ENCODE measurements at regions not wholly inside any gene's neighbourhood (a gene's known extent, or its start where the extent isn't known, plus 50 kb on each side); places are given as distances from the start of the nearest gene placed in this dataset.

DNA sequence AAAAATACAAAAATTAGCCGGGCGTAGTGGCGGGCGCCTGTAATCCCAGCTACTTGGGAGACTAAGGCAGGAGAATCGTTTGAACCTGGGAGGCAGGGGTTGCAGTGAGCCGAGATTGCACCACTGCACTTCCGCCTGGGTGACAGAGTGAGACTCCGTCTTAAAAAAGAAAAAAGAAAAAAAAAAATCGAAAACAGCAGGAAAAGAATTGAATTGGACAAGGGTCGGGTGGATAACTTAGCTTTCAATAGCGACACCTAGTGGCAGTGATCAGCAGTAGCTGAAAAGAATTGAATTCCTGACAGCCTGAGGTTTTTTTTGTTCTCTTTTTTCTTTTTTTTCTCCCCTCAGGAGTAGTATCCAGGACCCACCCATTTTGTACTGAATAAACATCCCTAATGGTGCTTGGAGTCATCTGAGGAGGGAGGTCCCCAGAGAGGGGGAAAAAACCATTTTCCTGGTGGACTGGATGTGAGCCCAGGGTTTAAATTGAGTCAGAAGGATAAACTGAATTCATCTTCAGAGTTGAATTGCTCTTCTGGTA lies 55.1 kb downstream of the CYCS start:
- CTCF ChIA-PET = interaction anchor here (0.6 to 8.3 kb wide), 44 partner anchors 9 to 1518 kb away, joined by 3 to 117 read pairs (median 4); partner anchors contain the start of gene OSBPL3
- Mint-ChIP-seq H3K27me3 (no peaks in the 10 kb centered on the region), H3K27ac (no peak overlapping the region), H3K4me1 (ENCODE audit: low read depth) (peaks cover 26% of the 10 kb centered on the region), H3K9me3 (no peaks in the 10 kb centered on the region), H3K36me3 (no peaks in the 10 kb centered on the region), H3K4me3 (no peak overlapping the region)
- intact Hi-C loops (cut with micrococcal nuclease) = loop anchor here (1.0 to 5.0 kb wide), 7 partner anchors 41 to 258 kb away; no protein-coding TSS in a partner anchor
- peak; percentile 45 for DNase-seq
- POLR2A ChIA-PET = interaction anchor here (0.6 kb wide), 1 partner anchor 169 kb away, joined by 3 read pairs; no protein-coding TSS in a partner anchor

DNA sequence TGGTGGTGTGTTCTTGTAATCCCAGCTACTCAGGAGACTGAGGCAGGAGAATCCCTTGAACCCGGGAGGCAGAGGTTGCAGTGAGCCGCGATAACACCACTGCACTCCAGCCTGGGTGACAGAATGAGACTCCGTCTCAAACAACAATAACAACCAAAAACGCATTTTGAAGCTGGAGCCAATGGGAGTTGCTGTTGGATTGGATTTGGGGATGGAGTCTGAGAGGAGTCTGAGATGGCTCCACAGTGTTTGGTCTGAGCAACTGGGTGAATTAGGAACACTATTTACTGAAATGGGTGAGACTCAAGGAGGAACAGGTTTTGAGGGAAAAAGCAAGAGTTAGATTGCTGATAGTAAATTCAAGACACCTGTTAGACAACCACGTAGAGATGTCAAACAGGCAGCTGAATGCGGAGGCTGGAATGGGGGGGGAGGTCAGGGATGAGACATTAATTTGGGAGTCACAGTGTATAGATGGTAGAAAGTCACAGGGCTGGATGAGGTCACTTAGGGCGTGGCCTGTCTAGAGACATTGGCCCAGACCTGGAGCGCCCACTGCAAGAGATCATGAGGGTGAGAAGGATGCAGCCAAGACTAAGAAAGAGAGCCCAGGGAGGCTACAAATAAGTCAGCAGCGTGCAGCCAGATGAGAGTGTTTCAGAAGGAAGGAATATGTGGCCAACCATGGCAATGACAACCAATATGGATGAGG lies 56.4 kb downstream of the CYCS start:
- ChIA-PET POLR2A (no interaction called here), CTCF (interaction anchor here (0.6 to 3.6 kb wide), 7 partner anchors 24 to 256 kb away, joined by 3 to 33 read pairs (median 3); partner anchors contain the start of gene OSBPL3)
- Mint-ChIP-seq H3K9me3 (no peaks in the 10 kb centered on the region), H3K27ac (no peak overlapping the region), H3K27me3 (no peaks in the 10 kb centered on the region), H3K4me3 (no peak overlapping the region), H3K4me1 (ENCODE audit: low read depth) (peaks cover 24% of the 10 kb centered on the region), H3K36me3 (no peaks in the 10 kb centered on the region)
- no peak for DNase-seq
- intact Hi-C loops (cut with micrococcal nuclease) = loop anchor here (5.0 kb wide), 1 partner anchor 101 kb away; no protein-coding TSS in a partner anchor

DNA sequence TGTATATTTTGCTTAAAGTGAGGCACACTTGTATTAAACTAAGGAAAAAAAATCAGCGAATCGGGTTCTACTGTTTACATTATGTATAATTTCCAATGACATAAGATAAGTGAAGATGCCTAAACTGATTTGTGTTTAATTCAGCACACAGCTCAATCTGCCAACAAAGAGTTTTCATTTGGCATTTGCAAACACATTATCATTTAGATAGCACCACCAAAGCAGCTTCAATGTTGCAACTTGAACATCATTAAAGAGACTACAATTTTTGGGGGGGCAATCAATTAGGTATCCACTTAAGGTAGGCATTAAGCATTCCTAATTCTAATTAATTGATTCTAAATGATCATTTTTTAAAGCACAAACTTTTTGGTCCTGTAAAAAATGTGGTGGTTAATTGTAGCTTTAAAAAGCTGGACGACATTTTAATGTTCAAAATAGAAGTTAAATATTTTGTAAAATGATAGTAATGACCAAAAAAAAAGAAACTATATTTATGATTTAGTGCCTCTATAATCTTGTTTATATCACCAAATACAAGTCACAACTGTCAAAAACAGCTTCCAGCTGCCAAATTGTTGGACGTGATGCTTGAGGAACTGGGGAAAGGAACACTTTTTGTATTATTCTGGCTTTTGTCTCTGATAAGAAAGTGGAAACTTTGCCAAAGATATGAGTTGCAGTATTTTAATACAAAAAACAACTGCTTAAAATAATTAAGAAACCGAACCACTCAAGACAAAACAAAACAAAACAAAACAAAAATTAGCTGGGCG lies 57.1 kb downstream of the CYCS start:
- Mint-ChIP-seq H3K4me1 (ENCODE audit: low read depth) (peaks cover 20% of the 10 kb centered on the region), H3K36me3 (no peaks in the 10 kb centered on the region), H3K27ac (no peak overlapping the region), H3K4me3 (no peak overlapping the region), H3K9me3 (no peaks in the 10 kb centered on the region), H3K27me3 (no peaks in the 10 kb centered on the region)
- CTCF ChIA-PET = interaction anchor here (0.6 to 3.6 kb wide), 9 partner anchors 17 to 1388 kb away, joined by 3 to 33 read pairs (median 3); partner anchors contain the start of gene OSBPL3
- POLR2A ChIA-PET = no interaction called here
- no peak for DNase-seq
- intact Hi-C loops (cut with micrococcal nuclease) = loop anchor here (5.0 kb wide), 1 partner anchor 101 kb away; no protein-coding TSS in a partner anchor

DNA sequence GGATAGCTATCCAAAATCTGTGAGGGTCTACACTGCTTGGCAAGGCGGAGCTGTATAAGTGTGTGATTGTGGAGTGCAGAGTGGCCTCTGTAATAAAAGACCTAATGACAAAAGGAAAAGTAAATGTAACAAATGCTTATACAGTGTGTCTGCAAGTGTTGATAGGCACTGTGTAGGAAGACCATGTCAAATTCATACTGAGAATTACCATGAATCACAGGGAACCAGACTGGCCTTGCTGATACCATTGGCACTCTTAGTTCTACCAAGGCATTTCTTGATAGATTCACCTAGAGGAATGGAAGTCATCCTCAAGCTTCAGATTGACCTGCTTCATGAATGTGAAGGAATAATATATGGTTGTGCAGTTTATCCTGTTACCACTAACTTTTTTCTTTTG lies 58.8 kb downstream of the CYCS start:
- H3K4me3 Mint-ChIP-seq = no peak overlapping the region

DNA sequence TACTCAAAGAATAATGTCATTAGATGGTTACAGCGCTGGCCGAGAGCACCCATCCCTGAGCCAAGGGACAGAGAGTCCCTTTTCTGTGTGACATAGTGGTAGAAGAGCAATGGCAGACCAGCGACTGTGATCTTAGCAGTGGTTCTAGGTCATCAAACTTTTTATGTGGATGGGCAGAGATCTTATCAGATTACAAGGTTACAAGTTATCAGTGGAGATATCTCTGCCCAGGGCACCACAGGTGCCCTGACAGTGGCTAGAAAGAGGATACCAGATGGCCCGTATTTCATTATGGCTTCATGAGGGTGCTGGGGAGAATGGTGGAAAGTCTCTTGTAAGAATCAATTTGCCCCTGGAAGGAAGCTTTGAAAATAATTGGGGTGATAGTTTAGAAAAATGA lies 62.7 kb downstream of the CYCS start:
- Mint-ChIP-seq H3K27me3 (no peaks in the 10 kb centered on the region), H3K9me3 (no peaks in the 10 kb centered on the region), H3K27ac (no peak overlapping the region), H3K4me3 (no peak overlapping the region), H3K36me3 (no peaks in the 10 kb centered on the region), H3K4me1 (ENCODE audit: low read depth) (peaks cover 3% of the 10 kb centered on the region)
- DNase-seq = no peak
- ChIA-PET CTCF (interaction anchor here (2.0 kb wide), 1 partner anchor 250 kb away, joined by 8 read pairs; no protein-coding TSS in a partner anchor), POLR2A (no interaction called here)
- intact Hi-C loops (cut with micrococcal nuclease) = no loop called here

More for the DNA sequence above, 58.8 kb downstream of the CYCS start:
- intact Hi-C loops (cut with micrococcal nuclease) = loop anchor here (1.0 to 5.0 kb wide), 2 partner anchors 99 to 245 kb away; no protein-coding TSS in a partner anchor
- no peak for DNase-seq
- H3K36me3 Mint-ChIP-seq = no peaks in the 10 kb centered on the region
- H3K27me3 Mint-ChIP-seq = no peaks in the 10 kb centered on the region
- H3K9me3 Mint-ChIP-seq = no peaks in the 10 kb centered on the region
- peaks cover 20% of the 10 kb centered on the region for H3K4me1 Mint-ChIP-seq (ENCODE audit: low read depth)
- ChIA-PET CTCF (interaction anchor here (1.3 to 3.6 kb wide), 4 partner anchors 26 to 254 kb away, joined by 3 to 33 read pairs (median 17); no protein-coding TSS in a partner anchor), POLR2A (no interaction called here)
- no peak overlapping the region for H3K27ac Mint-ChIP-seq

DNA sequence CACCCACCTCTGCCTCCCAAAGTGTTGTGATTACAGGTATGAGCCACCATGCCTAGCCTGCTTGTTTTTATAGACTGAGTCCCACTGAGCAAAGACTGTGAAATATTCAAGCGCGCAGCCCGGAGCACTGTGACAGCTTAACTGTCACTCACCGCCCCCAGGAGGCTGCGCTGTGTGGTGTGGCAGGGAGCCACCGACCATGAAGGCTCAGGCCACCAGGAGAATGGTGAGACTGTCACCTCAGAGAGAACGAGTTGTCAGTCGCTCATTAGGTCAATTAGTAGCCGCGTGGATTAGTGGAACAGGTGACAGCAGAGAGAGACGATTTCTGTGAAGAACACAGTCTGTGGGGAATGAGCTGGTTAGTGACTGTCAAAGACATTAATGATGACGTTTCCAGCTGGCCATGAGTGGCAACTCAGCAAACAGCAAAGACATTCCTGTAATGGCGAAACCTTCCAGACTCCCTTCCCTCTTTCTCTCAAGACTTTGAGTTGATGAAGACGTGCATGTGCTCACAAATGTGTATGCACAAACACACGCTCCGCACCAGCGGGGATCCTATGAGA lies 64.5 kb downstream of the CYCS start:
- POLR2A ChIA-PET = no interaction called here
- intact Hi-C loops (cut with micrococcal nuclease) = no loop called here
- CTCF ChIA-PET = no interaction called here
- H3K27ac Mint-ChIP-seq = no peak overlapping the region
- H3K4me3 Mint-ChIP-seq = no peak overlapping the region
- H3K4me1 Mint-ChIP-seq (ENCODE audit: low read depth) = no peaks in the 10 kb centered on the region
- H3K36me3 Mint-ChIP-seq = no peaks in the 10 kb centered on the region
- no peak for DNase-seq
- no peaks in the 10 kb centered on the region for H3K27me3 Mint-ChIP-seq
- H3K9me3 Mint-ChIP-seq = no peaks in the 10 kb centered on the region

DNA sequence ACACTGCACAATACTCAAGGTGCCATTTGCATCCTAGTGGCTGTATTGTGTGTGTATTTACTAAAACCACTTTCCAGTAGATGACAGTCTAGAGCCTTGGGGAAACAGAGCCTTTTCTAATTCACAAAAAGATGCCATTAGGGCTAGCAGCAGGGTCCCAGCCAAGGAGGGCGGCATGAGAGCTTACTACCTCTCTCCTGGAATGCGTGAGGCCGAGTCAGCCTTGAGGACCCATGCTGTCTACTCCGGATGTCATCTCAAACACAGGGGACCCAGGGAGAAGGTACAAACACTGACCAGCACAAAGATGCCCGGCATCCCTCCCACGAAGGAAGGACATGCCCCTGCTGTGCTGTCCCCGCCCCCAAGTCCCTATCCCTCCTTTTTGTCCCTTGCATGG lies 65.5 kb downstream of the CYCS start:
- ChIA-PET POLR2A (no interaction called here), CTCF (no interaction called here)
- Mint-ChIP-seq H3K27ac (no peak overlapping the region), H3K9me3 (no peaks in the 10 kb centered on the region), H3K27me3 (no peaks in the 10 kb centered on the region), H3K36me3 (no peaks in the 10 kb centered on the region), H3K4me3 (no peak overlapping the region), H3K4me1 (ENCODE audit: low read depth) (no peaks in the 10 kb centered on the region)
- intact Hi-C loops (cut with micrococcal nuclease) = loop anchor here (5.0 kb wide), 1 partner anchor 67 kb away; no protein-coding TSS in a partner anchor
- no peak for DNase-seq

DNA sequence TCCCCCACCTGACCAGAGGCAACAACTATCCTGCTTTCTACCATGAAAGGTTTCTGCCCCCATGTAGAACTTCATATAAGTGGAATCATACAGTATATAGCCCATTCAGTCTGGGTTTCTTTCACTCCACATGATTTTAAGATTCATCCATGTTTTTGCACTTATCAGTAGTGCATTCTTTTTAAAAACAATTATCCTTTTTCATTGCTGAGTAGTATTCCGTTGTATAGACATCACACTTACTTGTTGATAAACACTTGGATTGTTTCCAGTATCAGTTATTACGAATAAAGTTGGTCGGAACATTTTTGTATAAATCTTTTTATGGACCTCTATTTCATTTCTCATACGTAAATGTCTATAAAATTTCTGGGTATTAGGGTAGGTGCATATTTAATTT lies 68.7 kb downstream of the CYCS start:
- no peak overlapping the region for H3K4me3 Mint-ChIP-seq

DNA sequence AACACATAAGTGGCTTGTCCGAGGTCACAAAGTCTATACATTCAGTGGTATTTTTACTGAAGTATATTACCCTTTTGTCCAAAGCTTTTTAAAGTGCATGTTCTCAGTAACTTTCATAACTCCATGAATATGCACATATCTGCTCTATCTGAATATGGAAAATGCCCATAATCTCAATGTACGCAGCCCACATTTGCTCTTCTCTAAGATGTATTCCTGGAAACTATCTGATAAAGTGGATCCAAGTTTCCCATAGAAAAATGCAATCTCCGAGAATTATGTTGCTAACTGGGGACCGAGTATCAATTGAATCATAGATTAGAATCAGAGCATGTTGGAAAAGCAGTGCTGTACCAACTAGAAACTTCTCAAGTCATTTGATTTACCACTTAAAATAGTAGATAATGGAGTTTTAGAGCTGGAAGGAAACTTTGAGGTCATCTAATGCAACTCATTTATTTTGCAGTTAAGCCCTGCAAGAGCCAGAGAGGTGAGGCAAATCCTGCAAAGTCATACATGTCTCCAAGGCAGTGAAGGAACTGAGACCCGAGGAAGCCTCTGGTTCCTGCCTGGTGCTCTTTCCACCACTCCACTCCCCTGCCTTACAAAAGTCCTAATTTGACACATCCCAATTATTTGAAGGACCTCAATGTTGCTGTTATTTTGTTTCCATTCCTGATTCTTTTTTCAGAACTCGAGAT lies 69.4 kb downstream of the CYCS start:
- ChIA-PET POLR2A (no interaction called here), CTCF (no interaction called here)
- no peak overlapping the region for H3K4me3 Mint-ChIP-seq
- no peaks in the 10 kb centered on the region for H3K9me3 Mint-ChIP-seq
- intact Hi-C loops (cut with micrococcal nuclease) = loop anchor here (5.0 kb wide), 1 partner anchor 63 kb away; no protein-coding TSS in a partner anchor
- H3K36me3 Mint-ChIP-seq = no peaks in the 10 kb centered on the region
- no peak overlapping the region for H3K27ac Mint-ChIP-seq
- no peaks in the 10 kb centered on the region for H3K4me1 Mint-ChIP-seq (ENCODE audit: low read depth)
- no peaks in the 10 kb centered on the region for H3K27me3 Mint-ChIP-seq
- DNase-seq = no peak

More for the DNA sequence above, 68.7 kb downstream of the CYCS start:
- intact Hi-C loops (cut with micrococcal nuclease) = loop anchor here (5.0 kb wide), 1 partner anchor 64 kb away; no protein-coding TSS in a partner anchor
- no peaks in the 10 kb centered on the region for H3K9me3 Mint-ChIP-seq
- ChIA-PET POLR2A (no interaction called here), CTCF (no interaction called here)
- no peaks in the 10 kb centered on the region for H3K36me3 Mint-ChIP-seq
- DNase-seq = no peak
- no peaks in the 10 kb centered on the region for H3K4me1 Mint-ChIP-seq (ENCODE audit: low read depth)
- no peak overlapping the region for H3K27ac Mint-ChIP-seq
- H3K27me3 Mint-ChIP-seq = no peaks in the 10 kb centered on the region

DNA sequence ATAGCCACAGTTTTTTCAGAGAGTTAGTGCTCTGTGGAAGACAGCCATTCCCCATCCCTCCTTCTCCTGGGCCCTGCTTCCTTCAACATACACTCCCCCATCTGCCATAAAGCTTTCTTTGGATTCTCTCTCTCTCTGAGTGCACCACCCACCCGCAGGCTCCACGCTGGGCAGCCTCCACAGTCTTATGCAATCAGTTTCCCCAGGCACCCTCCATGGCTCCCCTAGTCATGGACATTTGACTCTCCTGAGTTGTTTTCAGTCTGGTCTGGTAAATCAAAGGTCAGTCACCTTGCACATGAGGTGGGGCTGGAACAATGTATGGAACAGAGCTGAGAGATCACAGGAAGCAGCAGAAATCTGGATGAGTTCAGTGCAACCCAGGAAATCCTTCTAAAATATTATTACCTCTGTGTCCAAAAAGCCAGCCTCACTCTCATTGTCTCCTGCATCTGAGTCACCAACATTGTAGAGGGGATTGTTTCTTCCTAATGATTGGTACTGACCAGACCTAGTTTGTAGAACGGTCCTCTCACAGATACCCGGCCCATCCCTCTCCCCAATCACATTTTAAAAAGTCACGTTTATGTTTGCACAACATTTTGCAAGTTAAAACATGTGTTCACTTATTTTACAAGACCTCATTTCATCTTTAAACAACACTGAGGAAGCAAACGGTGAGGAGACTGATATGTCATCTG lies 70.1 kb downstream of the CYCS start:
- H3K9me3 Mint-ChIP-seq = no peaks in the 10 kb centered on the region

DNA sequence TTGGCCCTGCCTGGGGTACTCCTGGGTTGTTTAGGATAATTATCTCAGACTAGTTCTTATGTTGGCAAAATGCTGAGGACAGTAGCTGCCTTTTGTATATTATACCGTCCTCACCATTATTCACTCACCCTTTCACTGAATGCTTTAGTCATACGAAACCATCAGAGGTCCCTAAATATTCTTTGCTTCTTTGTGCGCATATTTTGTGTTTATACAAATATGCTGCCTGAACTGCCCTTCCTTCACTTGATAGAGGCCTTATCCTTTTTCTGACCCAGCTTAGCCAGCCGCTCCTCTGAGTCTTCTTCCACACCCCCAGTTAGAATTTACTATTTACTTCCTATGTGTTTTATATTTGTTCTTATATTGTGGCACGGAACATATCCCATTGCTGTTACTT lies 70.2 kb upstream of the OSBPL3 start:
- POLR2A ChIA-PET = no interaction called here
- Mint-ChIP-seq H3K4me3 (no peak overlapping the region), H3K27ac (no peak overlapping the region), H3K4me1 (ENCODE audit: low read depth) (no peaks in the 10 kb centered on the region), H3K9me3 (no peaks in the 10 kb centered on the region), H3K36me3 (no peaks in the 10 kb centered on the region), H3K27me3 (no peaks in the 10 kb centered on the region)
- no peak for DNase-seq
- intact Hi-C loops (cut with micrococcal nuclease) = no loop called here
- CTCF ChIA-PET = interaction anchor here (1.0 kb wide), 1 partner anchor 21 kb away, joined by 3 read pairs; no protein-coding TSS in a partner anchor

More for the DNA sequence above, 70.1 kb downstream of the CYCS start:
- intact Hi-C loops (cut with micrococcal nuclease) = loop anchor here (5.0 kb wide), 1 partner anchor 63 kb away; no protein-coding TSS in a partner anchor
- ChIA-PET POLR2A (no interaction called here), CTCF (no interaction called here)
- H3K27me3 Mint-ChIP-seq = no peaks in the 10 kb centered on the region
- H3K27ac Mint-ChIP-seq = no peak overlapping the region
- no peak for DNase-seq
- H3K36me3 Mint-ChIP-seq = no peaks in the 10 kb centered on the region
- H3K4me3 Mint-ChIP-seq = no peak overlapping the region
- H3K4me1 Mint-ChIP-seq (ENCODE audit: low read depth) = no peaks in the 10 kb centered on the region
